ENCODE measurements at regions not wholly inside any gene's neighbourhood (a gene's known extent, or its start where the extent isn't known, plus 50 kb on each side); places are given as distances from the start of the nearest gene placed in this dataset.

- TF ChIP-seq, protein P1, sequence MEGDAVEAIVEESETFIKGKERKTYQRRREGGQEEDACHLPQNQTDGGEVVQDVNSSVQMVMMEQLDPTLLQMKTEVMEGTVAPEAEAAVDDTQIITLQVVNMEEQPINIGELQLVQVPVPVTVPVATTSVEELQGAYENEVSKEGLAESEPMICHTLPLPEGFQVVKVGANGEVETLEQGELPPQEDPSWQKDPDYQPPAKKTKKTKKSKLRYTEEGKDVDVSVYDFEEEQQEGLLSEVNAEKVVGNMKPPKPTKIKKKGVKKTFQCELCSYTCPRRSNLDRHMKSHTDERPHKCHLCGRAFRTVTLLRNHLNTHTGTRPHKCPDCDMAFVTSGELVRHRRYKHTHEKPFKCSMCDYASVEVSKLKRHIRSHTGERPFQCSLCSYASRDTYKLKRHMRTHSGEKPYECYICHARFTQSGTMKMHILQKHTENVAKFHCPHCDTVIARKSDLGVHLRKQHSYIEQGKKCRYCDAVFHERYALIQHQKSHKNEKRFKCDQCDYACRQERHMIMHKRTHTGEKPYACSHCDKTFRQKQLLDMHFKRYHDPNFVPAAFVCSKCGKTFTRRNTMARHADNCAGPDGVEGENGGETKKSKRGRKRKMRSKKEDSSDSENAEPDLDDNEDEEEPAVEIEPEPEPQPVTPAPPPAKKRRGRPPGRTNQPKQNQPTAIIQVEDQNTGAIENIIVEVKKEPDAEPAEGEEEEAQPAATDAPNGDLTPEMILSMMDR (IDR thresholded peaks at IDR 0.05) = no peak
- no peak for TF ChIP-seq POLR2A (IDR thresholded peaks at IDR 0.05)
Observed at GRCh38 chr2:65671670-65672242, 239.4 kb upstream of the SPRED2 start.
